GM12865 (cell line): ENCODE measurements at regions not wholly inside any gene's neighbourhood (a gene's known extent, or its start where the extent isn't known, plus 50 kb on each side); places are given as distances from the start of the nearest gene placed in this dataset.

Experiments
- DNase-seq: peaks from one replicate; pipeline ENCODE4 v3.0.0; 2010; ENCODE audit warnings: low read depth
- H3K4me3 ChIP-seq: 2 replicates; pipeline ENCODE4 v1.5.1; 2011; ENCODE audit warnings: mild to moderate bottlenecking, low read depth, low read length, control low read depth
- CTCF ChIP-seq: IDR thresholded peaks from 2 replicates; pipeline ENCODE4 v1.5.1; 2011; ENCODE audit warnings: low read length, control low read depth, low read depth, inconsistent platforms; ENCODE audit not compliant: insufficient read depth; ENCODE audit errors: missing control alignments

- no peak overlapping the region for H3K4me3 ChIP-seq
- no peak for TF ChIP-seq CTCF
- no peak for DNase-seq
Observed at GRCh38 chr15:53320816-53321215, 438.6 kb downstream of the WDR72 start.

- no peak for TF ChIP-seq CTCF
- no peak for DNase-seq
- no peak overlapping the region for H3K4me3 ChIP-seq
Observed at GRCh38 chr15:53312707-53313106, 446.8 kb downstream of the WDR72 start.

GRCh38 chr15:53310709-53311108 is 448.8 kb downstream of the WDR72 start:
- TF ChIP-seq CTCF: no peak
- no peak overlapping the region for H3K4me3 ChIP-seq
- no peak for DNase-seq

- TF ChIP-seq CTCF: no peak
- H3K4me3 ChIP-seq: no peak overlapping the region
- no peak for DNase-seq
Observed at GRCh38 chr15:53307952-53308624, 451.4 kb downstream of the WDR72 start.

GRCh38 chr15:53305554-53305953 is 453.9 kb downstream of the WDR72 start:
- DNase-seq: no peak
- TF ChIP-seq CTCF: no peak
- no peak overlapping the region for H3K4me3 ChIP-seq

- no peak for TF ChIP-seq CTCF
- no peak for DNase-seq
- no peak overlapping the region for H3K4me3 ChIP-seq
Observed at GRCh38 chr15:53305101-53305500, 454.4 kb downstream of the WDR72 start.

- no peak overlapping the region for H3K4me3 ChIP-seq
- no peak for DNase-seq
- TF ChIP-seq CTCF: no peak
Observed at GRCh38 chr15:53297828-53298227, 461.6 kb downstream of the WDR72 start.
